ENCODE measurements at regions not wholly inside any gene's neighbourhood (a gene's known extent, or its start where the extent isn't known, plus 50 kb on each side); places are given as distances from the start of the nearest gene placed in this dataset.

- no peak for FAIRE-seq
- no peak for DNase-seq (ENCODE audit: low spot score)
Observed at GRCh38 chr18:61157451-61157850, 175.8 kb upstream of the CDH20 start.

GRCh38 chr18:61159246-61159645 lies 174.0 kb upstream of the CDH20 start:
- no peak for DNase-seq (ENCODE audit: low spot score)
- FAIRE-seq, result no peak

- FAIRE-seq (no peak), DNase-seq (ENCODE audit: low spot score) (no peak)
Observed at GRCh38 chr18:61164321-61164720, 168.9 kb upstream of the CDH20 start.

- FAIRE-seq (no peak), DNase-seq (ENCODE audit: low spot score) (no peak)
Observed at GRCh38 chr18:61167902-61168301, 165.3 kb upstream of the CDH20 start.

DNA sequence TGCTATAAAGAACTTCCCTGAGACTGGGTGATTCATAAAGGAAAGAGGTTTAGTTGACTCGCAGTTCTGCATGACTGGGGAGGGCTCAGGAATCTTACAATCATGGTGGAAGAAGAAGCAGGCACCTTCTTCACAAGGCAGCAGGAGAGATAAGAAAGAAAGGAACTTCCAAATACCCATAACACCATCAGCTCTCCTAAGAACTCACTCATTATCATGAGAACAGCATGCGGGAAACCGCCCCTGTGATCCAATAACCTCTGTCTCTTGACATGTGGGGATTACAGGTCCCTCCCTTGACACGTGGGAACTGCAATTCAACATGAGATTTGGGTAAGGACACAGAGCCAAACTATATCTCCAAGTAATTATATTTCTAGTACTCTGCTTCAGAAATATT lies 163.8 kb upstream of the CDH20 start:
- FAIRE-seq, result no peak
- DNase-seq (ENCODE audit: low spot score), result no peak

GRCh38 chr18:61172624-61173023 lies 160.6 kb upstream of the CDH20 start:
- FAIRE-seq (no peak), DNase-seq (ENCODE audit: low spot score) (no peak)

DNA sequence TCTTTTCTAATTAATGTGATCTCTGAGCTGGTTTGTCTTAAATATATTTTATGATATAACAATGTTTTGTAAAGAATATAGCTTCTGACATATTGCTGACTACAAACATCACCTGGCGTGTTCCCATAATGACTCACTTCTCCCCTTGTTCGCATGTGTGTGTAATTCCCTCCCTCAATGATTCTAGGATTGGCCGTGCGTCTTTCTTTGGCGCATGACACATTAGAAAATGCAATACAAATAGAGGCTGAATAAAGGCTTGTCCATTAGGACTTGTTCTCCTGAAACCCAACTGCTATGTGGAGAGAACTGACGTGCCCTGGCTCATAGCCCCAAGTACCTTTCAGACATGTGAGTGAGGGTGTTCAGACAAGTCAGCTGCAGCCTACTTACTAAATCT lies 159.7 kb upstream of the CDH20 start:
- DNase-seq (ENCODE audit: low spot score) (no peak), FAIRE-seq (no peak)

- no peak for DNase-seq (ENCODE audit: low spot score)
- no peak for FAIRE-seq
Observed at GRCh38 chr18:61183798-61184197, 149.4 kb upstream of the CDH20 start.

DNA sequence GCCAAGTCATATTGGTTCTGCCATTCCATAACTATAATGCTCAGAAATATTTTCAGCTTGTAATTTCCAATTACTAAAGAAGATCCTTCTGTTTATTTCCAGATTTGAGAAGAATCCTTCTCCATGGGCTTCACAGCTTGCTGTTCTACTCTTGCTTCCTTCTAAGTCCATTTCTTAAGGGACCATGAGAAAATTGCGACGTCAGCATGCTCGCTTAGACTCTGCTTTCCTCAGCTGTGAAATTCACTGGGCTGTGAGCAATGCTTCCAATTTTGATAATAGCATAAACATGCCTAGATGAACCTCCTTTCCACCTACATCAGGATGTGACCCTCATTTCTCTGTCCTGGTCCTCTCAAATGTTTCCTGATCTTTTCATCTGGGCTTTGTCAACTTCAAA lies 145.3 kb upstream of the CDH20 start:
- DNase-seq (ENCODE audit: low spot score) (no peak), FAIRE-seq (no peak)

GRCh38 chr18:61189376-61189775 lies 143.9 kb upstream of the CDH20 start:
- DNase-seq (ENCODE audit: low spot score), result no peak
- FAIRE-seq, result no peak

DNA sequence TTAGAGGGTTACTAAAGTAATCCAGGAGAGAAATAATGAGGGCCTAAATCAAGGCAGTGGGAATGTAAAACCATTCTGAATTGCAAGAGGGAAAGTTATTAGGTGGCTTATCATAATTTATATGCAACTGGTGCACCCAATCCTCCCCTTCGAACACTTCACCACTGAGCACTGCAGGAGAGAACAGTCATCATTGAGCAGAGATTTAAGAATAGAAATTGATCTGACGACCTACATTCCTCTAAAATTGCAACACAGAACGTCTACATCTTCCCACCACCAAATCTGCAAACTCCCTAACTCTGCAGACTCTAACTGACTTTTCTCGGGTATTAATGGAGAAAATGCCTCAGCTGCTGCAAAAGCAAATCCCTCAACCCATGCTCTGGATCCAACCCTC lies 138.5 kb upstream of the CDH20 start:
- DNase-seq (ENCODE audit: low spot score), result no peak
- FAIRE-seq, result no peak

- DNase-seq (ENCODE audit: low spot score) (no peak), FAIRE-seq (no peak)
Observed at GRCh38 chr18:61196750-61197149, 136.5 kb upstream of the CDH20 start.

GRCh38 chr18:61198486-61198885 lies 134.7 kb upstream of the CDH20 start:
- no peak for FAIRE-seq
- no peak for DNase-seq (ENCODE audit: low spot score)

GRCh38 chr18:61199171-61199848 lies 133.9 kb upstream of the CDH20 start:
- DNase-seq (ENCODE audit: low spot score) (no peak), FAIRE-seq (no peak)

DNA sequence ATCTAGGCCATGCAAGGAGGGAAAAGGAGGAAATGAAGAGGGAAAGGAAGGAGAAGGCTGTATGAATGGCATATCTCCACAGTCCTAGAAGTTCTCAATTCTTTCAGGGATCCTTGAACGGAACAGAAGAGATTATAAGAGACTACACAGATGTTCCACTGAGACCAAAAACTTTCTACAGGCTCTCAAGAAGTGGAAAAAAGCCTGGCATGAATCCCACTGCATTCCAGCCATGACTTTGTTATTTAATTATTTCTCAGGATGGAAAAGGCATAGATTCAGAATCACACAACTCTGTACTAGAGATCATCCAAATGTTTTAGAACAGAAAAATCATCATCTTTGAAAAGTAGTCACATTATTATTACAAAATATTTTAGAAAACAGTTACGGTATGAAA lies 131.7 kb upstream of the CDH20 start:
- no peak for FAIRE-seq
- DNase-seq (ENCODE audit: low spot score), result no peak

DNA sequence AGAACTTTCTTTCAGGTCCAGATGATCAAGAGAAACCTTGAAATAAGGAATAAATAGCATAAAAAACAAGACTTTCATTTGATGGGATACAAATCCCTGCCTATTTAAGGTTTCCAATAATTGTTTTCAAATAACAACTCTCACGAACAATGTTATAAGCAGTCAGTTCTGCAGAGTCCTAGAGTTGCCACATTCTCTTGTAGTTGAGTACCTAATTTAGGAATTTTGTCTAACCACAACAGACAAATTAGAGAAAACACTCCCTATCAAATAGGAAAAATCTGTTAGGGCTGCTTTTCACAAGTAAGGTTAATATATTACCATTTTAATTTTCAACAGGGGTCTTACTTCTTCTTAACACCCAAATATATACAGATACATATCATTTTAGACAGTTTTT lies 130.1 kb upstream of the CDH20 start:
- DNase-seq (ENCODE audit: low spot score), result no peak
- no peak for FAIRE-seq

DNA sequence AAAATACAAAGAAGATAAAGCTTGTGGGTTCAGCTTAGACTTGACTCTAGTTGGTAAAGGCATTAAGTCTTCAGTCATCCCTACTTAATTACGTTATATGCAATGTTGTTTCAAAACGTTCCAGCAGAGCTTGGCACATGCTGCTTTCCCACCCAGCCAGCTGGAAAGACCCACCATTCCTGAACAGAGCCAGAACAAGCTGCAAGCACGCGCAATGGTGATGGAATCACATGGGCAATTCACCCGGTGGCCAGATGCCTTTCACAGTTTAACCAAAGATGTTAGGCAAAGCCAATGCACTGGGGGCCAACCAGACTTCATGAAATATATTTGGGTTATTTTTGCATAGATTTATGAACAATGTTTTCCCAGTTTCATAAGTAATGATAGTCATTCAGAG lies 123.4 kb upstream of the CDH20 start:
- FAIRE-seq, result no peak
- DNase-seq (ENCODE audit: low spot score), result no peak

DNA sequence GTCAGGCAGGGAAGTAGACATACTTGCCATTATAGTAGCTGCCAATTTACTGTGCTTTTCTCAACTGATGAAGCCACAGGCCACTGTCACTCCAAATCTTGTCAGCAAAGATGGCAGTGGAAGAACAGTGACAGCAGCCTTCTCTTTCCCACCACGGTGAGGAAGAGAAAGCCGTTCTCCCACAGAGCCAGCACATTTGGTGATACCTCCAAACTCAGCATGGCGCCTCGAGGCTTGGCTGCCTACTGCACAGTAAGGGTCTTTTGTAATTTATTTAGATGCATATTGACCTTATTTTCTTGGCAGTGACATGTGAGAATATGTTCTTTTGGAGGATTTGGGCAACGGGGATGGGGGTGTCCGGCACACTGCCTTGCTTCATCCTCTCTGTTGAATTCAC lies 117.2 kb upstream of the CDH20 start:
- DNase-seq (ENCODE audit: low spot score) (no peak), FAIRE-seq (no peak)

- no peak for FAIRE-seq
Observed at GRCh38 chr18:61222206-61222605, 111.0 kb upstream of the CDH20 start.

DNA sequence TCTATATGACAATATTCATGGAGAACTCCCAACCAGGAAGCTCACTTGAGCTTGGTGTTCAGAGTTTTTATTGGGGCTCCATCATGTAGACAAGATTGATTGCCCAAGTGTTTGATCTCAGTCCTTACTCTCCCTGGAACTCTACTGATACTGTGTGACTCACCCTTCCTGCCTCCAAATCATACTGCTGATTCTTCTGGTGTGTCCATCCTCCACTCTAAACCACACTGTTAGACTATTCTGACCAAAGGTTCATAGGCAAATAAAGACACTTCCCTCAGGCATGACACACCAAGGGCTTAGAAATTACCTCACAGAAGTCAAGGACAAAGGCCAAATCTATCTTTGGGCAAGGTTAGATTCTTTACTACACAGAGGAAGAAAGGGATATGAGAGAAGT lies 107.9 kb upstream of the CDH20 start:
- DNase-seq (ENCODE audit: low spot score), result no peak

More at GRCh38 chr18:61222206-61222605, 111.0 kb upstream of the CDH20 start:
- no peak for DNase-seq (ENCODE audit: low spot score)

GRCh38 chr18:61236356-61237057 lies 96.7 kb upstream of the CDH20 start:
- FAIRE-seq (no peak), DNase-seq (ENCODE audit: low spot score) (no peak)

More for the DNA sequence above, 107.9 kb upstream of the CDH20 start:
- FAIRE-seq, result no peak

DNA sequence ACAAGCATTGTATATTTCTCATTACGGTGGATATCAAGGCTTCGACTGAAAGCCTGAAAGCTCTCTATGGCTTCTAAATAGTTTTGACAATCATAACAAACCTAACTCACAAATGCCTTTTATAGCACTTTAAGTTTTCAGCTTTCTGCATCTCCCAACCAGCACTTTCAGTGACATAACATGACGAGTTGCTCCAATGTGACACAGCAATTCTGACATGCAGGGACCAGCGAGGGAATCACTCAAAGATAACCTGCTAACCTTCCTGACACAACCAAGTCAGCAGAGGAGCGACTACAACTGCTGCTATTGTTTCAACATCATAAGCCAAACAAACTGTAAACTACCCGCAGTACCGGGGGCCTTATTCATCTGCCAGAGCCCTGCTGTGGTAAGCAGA lies 95.7 kb upstream of the CDH20 start:
- FAIRE-seq, result no peak
- no peak for DNase-seq (ENCODE audit: low spot score)

DNA sequence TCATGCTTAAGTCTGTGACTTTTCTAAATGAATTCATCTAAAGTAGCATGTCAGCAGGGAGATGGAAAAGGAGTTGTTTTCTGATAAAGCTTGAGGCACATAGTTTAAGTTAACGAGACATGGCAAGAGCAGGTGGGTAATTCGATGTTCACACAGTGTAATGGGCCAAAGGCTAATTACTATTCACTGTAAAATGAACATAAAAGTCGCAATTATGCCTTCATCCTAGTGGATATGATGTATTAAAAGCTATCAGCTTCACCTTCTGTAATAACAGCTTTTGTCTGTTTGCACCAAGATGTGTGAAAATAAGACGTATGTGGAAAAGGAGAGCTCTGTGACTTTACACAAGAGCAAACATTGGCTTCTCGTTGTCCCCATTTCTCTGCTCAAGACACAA lies 94.2 kb upstream of the CDH20 start:
- FAIRE-seq, result no peak
- no peak for DNase-seq (ENCODE audit: low spot score)
